ENCODE measurements at regions not wholly inside any gene's neighbourhood (a gene's known extent, or its start where the extent isn't known, plus 50 kb on each side); places are given as distances from the start of the nearest gene placed in this dataset.

- H3K4me3 Mint-ChIP-seq: no peak overlapping the region
- CTCF ChIA-PET: no interaction called here
- no peaks in the 10 kb centered on the region for H3K9me3 Mint-ChIP-seq
- POLR2A ChIA-PET: no interaction called here
- H3K27ac Mint-ChIP-seq: no peak overlapping the region
- DNase-seq (no peak), ATAC-seq (ENCODE audit: low read depth) (no peak)
- TF ChIP-seq CTCF (IDR thresholded peaks at IDR 0.05): no peak
- peaks cover 12% of the 10 kb centered on the region for H3K27me3 Mint-ChIP-seq
- no peaks in the 10 kb centered on the region for H3K4me1 Mint-ChIP-seq
- intact Hi-C loops (cut with micrococcal nuclease): no loop called here
- no peaks in the 10 kb centered on the region for H3K36me3 Mint-ChIP-seq (ENCODE audit: low read depth)
Observed at GRCh38 chr5:125967576-125967975, 455.6 kb upstream of the GRAMD2B start.

- Mint-ChIP-seq H3K4me1 (no peaks in the 10 kb centered on the region), H3K36me3 (ENCODE audit: low read depth) (no peaks in the 10 kb centered on the region), H3K27me3 (peaks cover 12% of the 10 kb centered on the region), H3K4me3 (no peak overlapping the region), H3K9me3 (no peaks in the 10 kb centered on the region), H3K27ac (no peak overlapping the region)
- intact Hi-C loops (cut with micrococcal nuclease): no loop called here
- ChIA-PET CTCF (no interaction called here), POLR2A (no interaction called here)
- no peak for TF ChIP-seq CTCF (IDR thresholded peaks at IDR 0.05)
- DNase-seq (no peak), ATAC-seq (ENCODE audit: low read depth) (no peak)
Observed at GRCh38 chr5:125969011-125969813, 454.0 kb upstream of the GRAMD2B start.

GRCh38 chr5:125969814-125970171 lies 453.4 kb upstream of the GRAMD2B start:
- TF ChIP-seq CTCF (IDR thresholded peaks at IDR 0.05): no peak
- Mint-ChIP-seq H3K36me3 (ENCODE audit: low read depth) (no peaks in the 10 kb centered on the region), H3K27ac (no peak overlapping the region), H3K4me1 (no peaks in the 10 kb centered on the region), H3K9me3 (no peaks in the 10 kb centered on the region), H3K4me3 (no peak overlapping the region), H3K27me3 (peaks cover 15% of the 10 kb centered on the region)
- CTCF ChIA-PET: no interaction called here
- DNase-seq (no peak), ATAC-seq (ENCODE audit: low read depth) (no peak)
- POLR2A ChIA-PET: no interaction called here
- intact Hi-C loops (cut with micrococcal nuclease): no loop called here

- Mint-ChIP-seq H3K9me3 (no peaks in the 10 kb centered on the region), H3K4me3 (no peak overlapping the region), H3K27ac (no peak overlapping the region), H3K4me1 (no peaks in the 10 kb centered on the region), H3K27me3 (peaks cover 14% of the 10 kb centered on the region), H3K36me3 (ENCODE audit: low read depth) (no peaks in the 10 kb centered on the region)
- TF ChIP-seq CTCF (IDR thresholded peaks at IDR 0.05): no peak
- ChIA-PET CTCF (no interaction called here), POLR2A (no interaction called here)
- ATAC-seq (ENCODE audit: low read depth): no peak
- no peak for DNase-seq
- intact Hi-C loops (cut with micrococcal nuclease): no loop called here
Observed at GRCh38 chr5:125970631-125971307, 452.4 kb upstream of the GRAMD2B start.

- H3K9me3 Mint-ChIP-seq: no peaks in the 10 kb centered on the region
- ChIA-PET POLR2A (no interaction called here), CTCF (no interaction called here)
- peaks cover 14% of the 10 kb centered on the region for H3K27me3 Mint-ChIP-seq
- ATAC-seq (ENCODE audit: low read depth) (no peak), DNase-seq (no peak)
- no peak overlapping the region for H3K4me3 Mint-ChIP-seq
- no peaks in the 10 kb centered on the region for H3K36me3 Mint-ChIP-seq (ENCODE audit: low read depth)
- no peak for TF ChIP-seq CTCF (IDR thresholded peaks at IDR 0.05)
- intact Hi-C loops (cut with micrococcal nuclease): no loop called here
- no peak overlapping the region for H3K27ac Mint-ChIP-seq
- H3K4me1 Mint-ChIP-seq: no peaks in the 10 kb centered on the region
Observed at GRCh38 chr5:125972706-125973105, 450.5 kb upstream of the GRAMD2B start.
